ENCODE measurements at regions not wholly inside any gene's neighbourhood (a gene's known extent, or its start where the extent isn't known, plus 50 kb on each side); places are given as distances from the start of the nearest gene placed in this dataset.

- ChIA-PET POLR2A (no interaction called here), CTCF (interaction anchor here (2.5 kb wide), 1 partner anchor 20 kb away, joined by 10 read pairs; no protein-coding TSS in a partner anchor)
- Histone ChIP-seq H3K4me3 (ENCODE audit: control extremely low read depth in 1 of 5, extremely low read depth in 1 of 5, insufficient read depth in 1 of 5, low read depth in 2 of 5, low read length in 4 of 5) (no peak overlapping the region), H3K27me3 (replicated peaks in 1 of 4; ENCODE audit: control extremely low read depth in 1 of 4, control insufficient read depth in 3 of 4, insufficient read depth in 4 of 4, low read length in 3 of 4) (no peaks in the 10 kb centered on the region), H3K36me3 (replicated peaks in 1 of 2; ENCODE audit: control extremely low read depth in 1 of 2, control insufficient read depth in 1 of 2, extremely low read depth in 1 of 2, insufficient read depth in 2 of 2, low read length in 1 of 2) (no peaks in the 10 kb centered on the region), H3K27ac (ENCODE audit: low read length in 2 of 2) (no peak overlapping the region), H3K4me2 (replicated peaks; ENCODE audit: low read depth, low read length, poor library complexity, severe bottlenecking) (no peak overlapping the region), H3K79me2 (ENCODE audit: control insufficient read depth, insufficient read depth, low read length) (no peaks in the 10 kb centered on the region), H3K9ac (ENCODE audit: low read length) (no peak overlapping the region), H3K9me3 (ENCODE audit: control extremely low read depth in 1 of 3, control insufficient read depth in 2 of 3, insufficient read depth in 1 of 3, low read length in 2 of 3) (no peaks in the 10 kb centered on the region), H4K20me1 (ENCODE audit: control insufficient read depth, insufficient read depth, low read length, poor library complexity, severe bottlenecking) (no peaks in the 10 kb centered on the region), H2AFZ (ENCODE audit: insufficient read depth, low read depth, low read length, poor library complexity, severe bottlenecking) (no peak overlapping the region), H3K4me1 (ENCODE audit: control insufficient read depth in 2 of 2, insufficient read depth in 2 of 2, low read length in 2 of 2) (no peaks in the 10 kb centered on the region)
- peaks cover 3% of the 10 kb centered on the region for H3K27me3 Mint-ChIP-seq
- no peak for TF ChIP-seq CTCF (IDR thresholded peaks at IDR 0.05)
- TF ChIP-seq EZH2 (IDR thresholded peaks at IDR 0.05; ENCODE audit: borderline replicate concordance, insufficient read depth, low read depth, low read length, poor library complexity, severe bottlenecking): no peak
- no peaks in the 10 kb centered on the region for H3K9me3 Mint-ChIP-seq (ENCODE audit: insufficient read depth)
- WGBS (ENCODE audit: insufficient coverage): 100% methylated on average over 1 of the region's 6 CpGs
- no peak for DNase-seq
- ATAC-seq (ENCODE audit: low read depth): no peak
- H3K4me3 Mint-ChIP-seq: no peak overlapping the region
- no peak overlapping the region for H3K27ac Mint-ChIP-seq
- intact Hi-C loops (cut with micrococcal nuclease): no loop called here
- H3K4me1 Mint-ChIP-seq: no peaks in the 10 kb centered on the region
Measured at GRCh38 chr9:18235181-18235908, 238.6 kb upstream of the ADAMTSL1 start.

DNA sequence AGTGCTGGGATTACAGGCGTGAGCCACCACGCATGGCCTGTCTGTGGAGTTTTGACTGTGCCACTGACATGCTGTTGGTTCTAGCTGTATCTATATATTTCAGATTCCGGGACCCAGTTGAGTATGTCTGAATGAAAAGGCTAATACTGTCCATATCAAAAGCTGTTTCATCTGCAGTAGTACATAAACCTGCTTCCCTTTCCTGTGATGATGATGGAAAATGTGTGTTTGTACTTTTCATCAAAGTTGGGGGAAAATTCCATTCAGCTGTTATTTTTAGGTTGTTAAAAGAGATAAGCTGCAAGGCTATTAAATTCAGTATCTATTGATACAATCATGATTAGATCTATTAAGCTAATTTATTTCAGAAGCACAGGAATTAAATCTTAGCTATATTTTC lies 237.6 kb upstream of the ADAMTSL1 start:
- 94% methylated on average over 2 of the region's 3 CpGs for WGBS (ENCODE audit: insufficient coverage)
- Histone ChIP-seq H3K27me3 (replicated peaks in 1 of 4; ENCODE audit: control extremely low read depth in 1 of 4, control insufficient read depth in 3 of 4, insufficient read depth in 4 of 4, low read length in 3 of 4) (no peaks in the 10 kb centered on the region), H3K27ac (ENCODE audit: low read length in 2 of 2) (no peak overlapping the region), H3K4me3 (ENCODE audit: control extremely low read depth in 1 of 5, extremely low read depth in 1 of 5, insufficient read depth in 1 of 5, low read depth in 2 of 5, low read length in 4 of 5) (no peak overlapping the region), H3K36me3 (replicated peaks in 1 of 2; ENCODE audit: control extremely low read depth in 1 of 2, control insufficient read depth in 1 of 2, extremely low read depth in 1 of 2, insufficient read depth in 2 of 2, low read length in 1 of 2) (no peaks in the 10 kb centered on the region), H3K9ac (ENCODE audit: low read length) (no peak overlapping the region), H3K9me3 (ENCODE audit: control extremely low read depth in 1 of 3, control insufficient read depth in 2 of 3, insufficient read depth in 1 of 3, low read length in 2 of 3) (no peaks in the 10 kb centered on the region), H4K20me1 (ENCODE audit: control insufficient read depth, insufficient read depth, low read length, poor library complexity, severe bottlenecking) (no peaks in the 10 kb centered on the region), H3K4me1 (ENCODE audit: control insufficient read depth in 2 of 2, insufficient read depth in 2 of 2, low read length in 2 of 2) (no peaks in the 10 kb centered on the region), H3K79me2 (ENCODE audit: control insufficient read depth, insufficient read depth, low read length) (no peaks in the 10 kb centered on the region), H3K4me2 (replicated peaks; ENCODE audit: low read depth, low read length, poor library complexity, severe bottlenecking) (no peak overlapping the region), H2AFZ (ENCODE audit: insufficient read depth, low read depth, low read length, poor library complexity, severe bottlenecking) (no peak overlapping the region)
- H3K9me3 Mint-ChIP-seq (ENCODE audit: insufficient read depth): no peaks in the 10 kb centered on the region
- ATAC-seq (ENCODE audit: low read depth) (no peak), DNase-seq (no peak)
- ChIA-PET POLR2A (no interaction called here), CTCF (interaction anchor here (2.5 kb wide), 1 partner anchor 19 kb away, joined by 10 read pairs; no protein-coding TSS in a partner anchor)
- H3K4me1 Mint-ChIP-seq: no peaks in the 10 kb centered on the region
- intact Hi-C loops (cut with micrococcal nuclease): no loop called here
- no peak for TF ChIP-seq EZH2 (IDR thresholded peaks at IDR 0.05; ENCODE audit: borderline replicate concordance, insufficient read depth, low read depth, low read length, poor library complexity, severe bottlenecking)
- no peak for TF ChIP-seq CTCF (IDR thresholded peaks at IDR 0.05)
- H3K4me3 Mint-ChIP-seq: no peak overlapping the region
- no peak overlapping the region for H3K27ac Mint-ChIP-seq
- H3K27me3 Mint-ChIP-seq: peaks cover 3% of the 10 kb centered on the region

Measured in B cell (primary cell).